ENCODE measurements at regions not wholly inside any gene's neighbourhood (a gene's known extent, or its start where the extent isn't known, plus 50 kb on each side); places are given as distances from the start of the nearest gene placed in this dataset.

GRCh38 chr12:94874518-94875302, 128.8 kb downstream of the NDUFA12 start:
- no peak for TF ChIP-seq POLR2A (IDR thresholded peaks at IDR 0.05)
- no peak for TF ChIP-seq CTCF (IDR thresholded peaks at IDR 0.05)
- no peaks in the 10 kb centered on the region for H3K9me3 ChIP-seq (replicated peaks in 1 of 3)
- H3K4me1 ChIP-seq (replicated peaks in 1 of 2), result peaks cover 7 to 15% of the 10 kb centered on the region in 2 donors
- peaks cover 21% of the 10 kb centered on the region for H3K27me3 ChIP-seq
- DNase-seq, result peak; percentile 23 to 69 (median 32)
- H3K4me3 ChIP-seq, result peak overlapping the region in 1 of 4 donors; percentile 73
- no peak overlapping the region for H3K27ac ChIP-seq
- WGBS, 4 donors, result 9 to 14% (median 11%) methylated on average over 20 of the region's 20 CpGs
- H3K36me3 ChIP-seq (replicated peaks in 1 of 2), result no peaks in the 10 kb centered on the region
- intact Hi-C loops (cut with DNase I), result no loop called here

- Histone ChIP-seq H3K27me3 (peaks cover 20% of the 10 kb centered on the region), H3K27ac (peak overlapping the region in 1 of 5 donors; percentile 47), H3K9me3 (replicated peaks in 1 of 3) (no peaks in the 10 kb centered on the region), H3K36me3 (replicated peaks in 1 of 2) (no peaks in the 10 kb centered on the region), H3K4me1 (replicated peaks in 1 of 2) (peaks cover 7 to 15% of the 10 kb centered on the region in 2 donors), H3K4me3 (peak overlapping the region in 1 of 4 donors; percentile 73)
- no peak for TF ChIP-seq CTCF (IDR thresholded peaks at IDR 0.05)
- TF ChIP-seq POLR2A (IDR thresholded peaks at IDR 0.05), result no peak
- 3 to 15% (median 7%) methylated on average over 20 to 64 of the region's 64 CpGs for WGBS, 4 donors
- DNase-seq, result peak in 1 of 7 donors; percentile 27
- intact Hi-C loops (cut with DNase I), result no loop called here
Measured at GRCh38 chr12:94873734-94874517, 129.6 kb downstream of the NDUFA12 start.

GRCh38 chr12:94872971-94873733, 130.3 kb downstream of the NDUFA12 start:
- Histone ChIP-seq H3K9me3 (replicated peaks in 1 of 3) (no peaks in the 10 kb centered on the region), H3K4me3 (peak overlapping the region in 2 of 4 donors; percentile 22 to 73), H3K36me3 (replicated peaks in 1 of 2) (no peaks in the 10 kb centered on the region), H3K4me1 (replicated peaks in 1 of 2) (peaks cover 7 to 15% of the 10 kb centered on the region in 2 donors), H3K27me3 (peaks cover 16% of the 10 kb centered on the region), H3K27ac (peak overlapping the region in 1 of 5 donors; percentile 38)
- TF ChIP-seq CTCF (IDR thresholded peaks at IDR 0.05) (no peak), POLR2A (IDR thresholded peaks at IDR 0.05) (no peak)
- intact Hi-C loops (cut with DNase I), result no loop called here
- WGBS, 4 donors, result 1 to 10% (median 2%) methylated on average over 2 to 80 of the region's 80 CpGs
- DNase-seq, result peak in 3 of 7 donors; percentile 13 to 58 (median 17)

- Histone ChIP-seq H3K27me3 (peaks cover 11% of the 10 kb centered on the region), H3K27ac (peak overlapping the region in 1 of 5 donors; percentile 38), H3K4me3 (peak overlapping the region in 1 of 4 donors; percentile 73), H3K4me1 (replicated peaks in 1 of 2) (peaks cover 7 to 15% of the 10 kb centered on the region in 2 donors), H3K9me3 (replicated peaks in 1 of 3) (no peaks in the 10 kb centered on the region), H3K36me3 (replicated peaks in 1 of 2) (no peaks in the 10 kb centered on the region)
- no peak for DNase-seq
- 41 to 47% (median 44%) methylated on average over 7 to 8 of the region's 8 CpGs for WGBS, 4 donors
- TF ChIP-seq POLR2A (IDR thresholded peaks at IDR 0.05) (no peak), CTCF (IDR thresholded peaks at IDR 0.05) (no peak)
- intact Hi-C loops (cut with DNase I), result no loop called here
Measured at GRCh38 chr12:94872671-94872970, 130.9 kb downstream of the NDUFA12 start.
